ENCODE measurements at regions not wholly inside any gene's neighbourhood (a gene's known extent, or its start where the extent isn't known, plus 50 kb on each side); places are given as distances from the start of the nearest gene placed in this dataset.

DNA sequence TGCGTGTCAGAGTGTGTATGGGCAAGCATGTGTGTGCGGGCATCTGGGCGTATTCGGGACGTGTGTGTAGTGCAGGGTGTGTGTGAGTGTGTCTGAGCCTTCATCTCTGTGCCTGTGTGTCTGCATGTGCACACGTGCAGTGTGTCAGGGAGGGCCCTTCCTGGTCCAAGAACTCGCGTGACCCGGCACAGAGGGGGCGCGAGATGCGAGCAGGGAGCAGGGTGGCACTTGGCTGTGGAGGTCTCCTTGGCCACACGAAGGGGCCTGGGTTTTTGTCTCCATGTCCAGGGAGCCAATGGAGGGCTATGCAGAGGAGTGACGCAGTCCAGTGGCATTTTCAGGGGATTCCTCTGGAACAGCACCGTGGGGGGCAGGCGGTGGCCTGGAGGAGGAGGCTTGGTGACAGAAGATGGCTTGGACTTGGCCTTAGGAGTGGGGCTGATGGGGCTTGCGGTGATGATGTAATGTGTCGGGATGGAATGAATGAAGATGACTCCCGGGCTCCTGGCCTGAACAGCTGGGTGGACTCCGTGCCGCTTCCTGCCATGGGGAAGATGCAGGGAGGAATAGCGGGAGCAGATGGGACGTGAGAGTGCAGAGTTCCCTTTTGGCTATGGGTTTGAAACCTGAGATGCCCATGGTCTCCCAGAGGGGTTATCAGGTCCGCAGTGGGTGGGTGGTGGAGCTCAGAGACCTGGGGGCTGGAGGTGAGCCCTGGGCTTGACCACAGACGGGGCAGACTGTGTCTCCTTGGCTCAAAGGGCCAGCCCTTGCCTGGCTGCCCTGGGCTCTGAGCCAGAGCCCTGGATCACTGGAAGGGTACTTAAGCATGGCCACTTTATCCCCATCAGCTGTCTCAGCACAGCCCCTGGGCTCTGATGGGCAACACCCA, 208.3 kb downstream of the PHETA1 start:
- no peaks in the 10 kb centered on the region for H3K9me3 Mint-ChIP-seq

DNA sequence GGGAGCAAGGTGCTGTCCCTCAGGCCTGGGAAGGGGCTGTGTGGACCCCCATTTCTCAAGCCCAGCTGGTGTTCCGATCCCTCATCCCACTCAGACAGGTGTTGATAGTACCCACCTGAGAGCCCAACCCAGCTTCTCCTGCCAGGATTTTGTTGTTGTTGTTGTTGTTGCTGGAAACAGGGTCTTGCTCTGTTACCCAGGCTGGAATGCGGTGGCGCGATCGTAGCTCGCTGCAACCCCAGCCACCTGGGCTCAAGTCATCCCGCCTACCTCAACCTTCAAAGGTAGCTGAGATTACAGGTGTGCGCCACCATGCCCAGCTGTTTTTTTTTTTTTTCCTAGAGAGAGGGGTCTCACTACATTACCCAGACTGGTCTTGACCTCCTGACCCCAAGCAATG, 209.9 kb downstream of the PHETA1 start:
- DNase-seq (ENCODE audit: low spot score in 2 of 2) (no peak), ATAC-seq (no peak)
- Mint-ChIP-seq H3K4me1 (no peaks in the 10 kb centered on the region), H3K36me3 (no peaks in the 10 kb centered on the region), H3K9me3 (no peaks in the 10 kb centered on the region), H3K4me3 (no peak overlapping the region), H3K27ac (no peak overlapping the region)

More for the DNA sequence above, 208.3 kb downstream of the PHETA1 start:
- H3K4me1 Mint-ChIP-seq: no peaks in the 10 kb centered on the region
- H3K4me3 Mint-ChIP-seq: no peak overlapping the region
- H3K36me3 Mint-ChIP-seq: no peaks in the 10 kb centered on the region
- ATAC-seq: peak; percentile 6
- DNase-seq (ENCODE audit: low spot score in 2 of 2): no peak
- no peak overlapping the region for H3K27ac Mint-ChIP-seq

DNA sequence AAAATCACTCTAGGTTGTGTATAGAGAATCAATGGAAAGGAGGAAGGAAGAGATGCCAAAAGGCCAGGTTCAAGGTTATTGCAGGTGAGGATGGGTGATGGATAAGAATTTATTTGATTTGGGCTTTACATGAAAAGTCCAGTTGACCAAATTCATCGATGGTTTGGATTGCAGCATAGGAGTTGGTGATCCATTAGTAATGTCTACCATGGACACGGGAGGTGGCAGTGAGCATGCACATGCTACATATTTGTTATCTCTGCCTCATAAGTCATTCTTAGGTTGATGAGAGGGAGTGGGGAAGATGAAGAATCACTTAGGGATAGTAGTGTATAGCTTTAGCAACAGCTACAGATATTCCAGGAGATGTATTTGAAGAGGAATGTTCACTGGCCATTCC, 211.4 kb downstream of the PHETA1 start:
- ATAC-seq: no peak
- H3K9me3 Mint-ChIP-seq: no peaks in the 10 kb centered on the region
- no peaks in the 10 kb centered on the region for H3K4me1 Mint-ChIP-seq

DNA sequence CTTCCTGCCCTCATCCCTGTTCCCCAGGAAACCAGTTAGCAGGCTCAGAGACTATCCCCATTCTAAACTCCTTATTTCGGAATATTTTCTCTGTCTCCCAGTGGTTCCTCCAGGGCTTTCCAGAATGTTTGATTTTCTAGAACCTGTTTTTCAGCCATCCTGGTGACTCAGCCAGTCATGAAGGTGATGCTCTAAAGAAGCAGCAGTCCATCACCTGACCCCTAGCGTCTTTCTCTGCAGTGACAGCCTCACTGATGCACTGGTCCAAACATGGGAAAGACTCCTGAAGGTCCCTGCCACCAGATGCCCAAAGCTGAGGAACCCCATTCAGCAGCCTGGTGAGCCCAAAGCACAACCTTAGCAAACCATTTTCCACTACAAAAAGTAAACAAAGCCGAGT, 212.6 kb downstream of the PHETA1 start:
- Mint-ChIP-seq H3K27ac (no peak overlapping the region), H3K36me3 (no peaks in the 10 kb centered on the region), H3K4me3 (no peak overlapping the region), H3K4me1 (no peaks in the 10 kb centered on the region), H3K9me3 (no peaks in the 10 kb centered on the region)
- no peak for DNase-seq (ENCODE audit: low spot score in 2 of 2)
- ATAC-seq: no peak

More for the DNA sequence above, 211.4 kb downstream of the PHETA1 start:
- H3K27ac Mint-ChIP-seq: no peak overlapping the region
- no peak overlapping the region for H3K4me3 Mint-ChIP-seq
- no peak for DNase-seq (ENCODE audit: low spot score in 2 of 2)
- no peaks in the 10 kb centered on the region for H3K36me3 Mint-ChIP-seq

DNA sequence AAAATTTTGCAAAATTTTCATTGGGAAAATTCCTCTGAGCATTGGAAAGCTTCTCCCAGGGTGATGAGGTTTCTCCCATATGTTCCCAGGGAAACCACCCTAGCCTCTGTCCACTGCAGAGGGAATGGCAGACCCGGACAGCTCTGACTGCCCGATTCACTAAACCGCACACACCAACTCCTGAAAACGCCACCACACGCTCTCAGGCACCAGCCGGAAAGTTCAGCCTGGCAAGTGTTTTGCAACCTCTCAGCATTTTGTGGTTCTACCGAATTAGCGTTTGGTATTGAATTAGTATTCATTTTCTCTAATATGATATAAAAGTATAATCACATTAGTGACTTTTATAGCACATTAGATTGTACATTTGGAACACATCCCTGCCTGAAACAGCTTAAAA, 213.4 kb downstream of the PHETA1 start:
- H3K9me3 Mint-ChIP-seq: no peaks in the 10 kb centered on the region
- DNase-seq (ENCODE audit: low spot score in 2 of 2) (no peak), ATAC-seq (no peak)
- H3K4me3 Mint-ChIP-seq: no peak overlapping the region
- no peak overlapping the region for H3K27ac Mint-ChIP-seq
- no peaks in the 10 kb centered on the region for H3K36me3 Mint-ChIP-seq
- no peaks in the 10 kb centered on the region for H3K4me1 Mint-ChIP-seq

DNA sequence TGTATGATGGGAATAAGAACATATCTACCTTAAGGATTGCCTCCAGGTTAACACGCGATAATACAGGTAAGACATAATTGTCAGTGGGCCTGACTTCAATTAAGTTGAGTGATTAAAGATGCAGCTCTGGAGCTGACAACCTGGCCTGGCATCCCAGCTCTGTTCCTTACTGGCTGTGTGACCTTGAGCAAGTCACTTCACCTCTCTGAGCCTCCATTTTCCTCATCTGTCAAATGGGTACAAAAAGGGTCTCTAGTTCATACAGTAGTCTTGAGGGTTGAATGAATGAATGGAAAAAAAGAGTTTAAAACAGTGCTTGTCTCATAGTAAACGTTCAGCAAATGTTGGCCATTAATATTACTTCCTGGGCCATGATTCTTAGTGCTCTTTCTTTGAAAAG, 213.9 kb downstream of the PHETA1 start:
- no peaks in the 10 kb centered on the region for H3K36me3 Mint-ChIP-seq
- no peak overlapping the region for H3K4me3 Mint-ChIP-seq
- H3K9me3 Mint-ChIP-seq: no peaks in the 10 kb centered on the region
- DNase-seq (ENCODE audit: low spot score in 2 of 2): no peak
- H3K4me1 Mint-ChIP-seq: no peaks in the 10 kb centered on the region
- no peak overlapping the region for H3K27ac Mint-ChIP-seq
- ATAC-seq: no peak

DNA sequence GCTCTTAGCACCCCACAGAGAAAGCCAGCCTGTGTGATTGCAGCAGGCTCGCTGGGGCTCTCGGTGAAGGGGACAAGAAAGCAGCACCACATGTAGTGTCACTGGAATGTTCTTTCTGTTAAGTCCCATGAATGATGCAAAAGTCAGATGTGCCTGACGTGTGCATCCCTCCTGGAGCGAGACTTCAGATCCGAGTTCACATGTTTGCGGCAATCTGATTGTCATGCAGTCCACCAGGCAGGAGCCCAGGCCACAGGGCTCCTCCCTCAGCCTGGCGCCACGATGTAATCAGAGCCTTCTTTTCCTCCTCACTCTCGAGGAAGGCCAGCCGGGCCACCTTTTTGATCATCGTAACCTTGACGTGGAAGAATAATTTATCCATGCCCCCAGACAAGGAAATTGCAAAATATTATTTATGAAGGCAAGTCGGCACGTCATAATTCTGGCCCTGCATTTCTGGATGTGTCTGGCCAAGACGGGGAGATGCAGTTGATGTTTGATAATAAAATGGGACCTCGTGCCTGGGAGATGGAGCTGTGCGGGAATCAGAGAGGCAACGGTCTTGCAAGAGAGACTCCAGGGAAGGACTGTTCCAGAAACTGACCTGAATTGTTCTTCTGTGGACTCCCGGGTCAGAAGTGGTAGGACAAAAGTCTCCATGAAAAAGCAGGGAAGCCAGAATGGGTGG, 214.6 kb downstream of the PHETA1 start:
- Mint-ChIP-seq H3K9me3 (no peaks in the 10 kb centered on the region), H3K27ac (no peak overlapping the region), H3K4me3 (no peak overlapping the region), H3K36me3 (no peaks in the 10 kb centered on the region), H3K4me1 (no peaks in the 10 kb centered on the region)
- ATAC-seq: no peak
- DNase-seq (ENCODE audit: low spot score in 2 of 2): no peak

DNA sequence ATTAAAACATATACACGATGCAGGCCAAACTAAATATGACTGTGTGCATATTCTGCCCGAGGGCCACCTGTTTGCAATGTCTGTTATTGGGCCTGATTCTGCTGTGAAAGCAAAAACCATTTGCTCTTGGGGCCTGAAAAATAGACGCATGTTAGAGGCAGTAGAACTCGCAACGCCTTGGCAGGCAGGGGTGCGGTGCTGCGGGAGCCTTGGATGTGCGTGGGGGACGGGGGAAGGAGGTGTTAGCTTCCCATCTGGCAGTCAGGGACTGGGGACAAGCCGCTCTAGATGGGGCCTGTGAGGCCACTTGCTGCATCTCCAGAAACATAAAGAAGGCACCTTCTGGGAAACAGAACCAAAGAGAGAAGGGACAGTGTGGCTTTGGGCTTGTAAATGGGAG, 216.3 kb downstream of the PHETA1 start:
- H3K9me3 Mint-ChIP-seq: peaks cover 4% of the 10 kb centered on the region
- no peaks in the 10 kb centered on the region for H3K36me3 Mint-ChIP-seq
- H3K4me3 Mint-ChIP-seq: no peak overlapping the region
- ATAC-seq: no peak
- H3K27ac Mint-ChIP-seq: no peak overlapping the region
- no peak for DNase-seq (ENCODE audit: low spot score in 2 of 2)
- H3K4me1 Mint-ChIP-seq: no peaks in the 10 kb centered on the region

DNA sequence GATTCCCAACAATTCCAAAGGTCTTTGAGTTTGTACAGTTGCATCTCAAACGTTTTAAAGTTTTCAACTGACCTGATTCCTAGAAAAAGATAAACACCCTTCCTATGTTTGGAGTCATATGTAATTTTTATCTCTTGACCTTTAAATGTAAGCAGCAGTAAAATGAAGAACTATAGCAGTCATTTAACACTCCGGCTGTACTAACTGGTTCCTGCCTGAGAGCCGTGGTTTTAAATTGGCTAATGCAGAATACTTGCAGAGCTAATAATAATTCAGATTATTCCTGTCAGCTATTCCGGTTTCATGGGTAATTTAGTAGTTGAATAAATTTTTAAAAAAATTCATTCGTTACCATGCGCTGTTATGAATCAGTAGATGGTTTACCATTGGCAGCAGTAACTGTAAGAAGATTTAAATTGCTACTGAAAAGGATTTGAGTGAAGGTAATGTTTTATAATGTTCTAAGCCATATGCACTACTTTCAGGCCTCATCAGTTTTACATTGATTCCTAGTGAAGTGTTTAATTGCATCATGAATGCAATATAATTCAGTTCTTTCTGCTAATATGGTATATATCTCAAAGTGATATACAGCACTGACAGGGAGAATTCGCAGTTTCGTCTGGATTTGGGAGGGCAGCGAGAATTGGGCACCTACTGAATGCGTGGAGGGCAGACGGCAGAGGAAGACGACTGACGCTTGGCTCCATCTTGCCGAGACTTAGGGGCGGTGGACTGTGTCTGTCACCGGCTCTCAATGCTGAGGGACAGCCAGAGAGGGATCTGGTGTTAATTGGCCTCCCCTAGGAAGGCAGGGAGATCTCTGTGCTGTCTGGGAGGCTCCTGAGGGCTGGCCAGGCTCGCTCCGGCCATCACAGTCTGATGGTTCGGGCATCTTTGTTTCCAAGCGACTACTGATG, 217.7 kb downstream of the PHETA1 start:
- ATAC-seq (no peak), DNase-seq (ENCODE audit: low spot score in 2 of 2) (no peak)
- H3K9me3 Mint-ChIP-seq: peaks cover 4% of the 10 kb centered on the region
- H3K4me3 Mint-ChIP-seq: no peak overlapping the region
- no peak overlapping the region for H3K27ac Mint-ChIP-seq
- no peaks in the 10 kb centered on the region for H3K4me1 Mint-ChIP-seq
- H3K36me3 Mint-ChIP-seq: no peaks in the 10 kb centered on the region

DNA sequence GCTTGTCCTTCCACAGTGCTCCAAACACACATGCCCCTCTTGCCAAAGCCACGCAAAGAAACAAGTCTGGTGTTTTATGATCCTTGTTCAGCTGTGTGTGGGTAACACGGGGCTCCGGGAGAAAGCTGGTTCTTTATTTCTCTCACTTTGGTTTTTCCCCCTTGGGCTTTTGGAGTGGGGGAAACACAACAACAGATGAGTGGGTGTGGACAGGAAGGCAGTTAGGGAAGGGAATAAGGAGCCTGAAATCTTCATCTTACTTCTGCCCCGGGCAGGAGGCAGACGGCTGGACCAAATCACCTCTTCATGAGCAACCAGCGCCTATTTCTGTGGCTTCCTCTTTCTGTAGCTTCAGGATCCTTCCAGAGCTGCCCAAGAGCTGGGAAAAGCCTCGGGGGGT, 218.5 kb downstream of the PHETA1 start:
- no peaks in the 10 kb centered on the region for H3K36me3 Mint-ChIP-seq
- peaks cover 4% of the 10 kb centered on the region for H3K9me3 Mint-ChIP-seq
- DNase-seq (ENCODE audit: low spot score in 2 of 2) (no peak), ATAC-seq (no peak)
- H3K27ac Mint-ChIP-seq: no peak overlapping the region
- no peak overlapping the region for H3K4me3 Mint-ChIP-seq
- no peaks in the 10 kb centered on the region for H3K4me1 Mint-ChIP-seq

DNA sequence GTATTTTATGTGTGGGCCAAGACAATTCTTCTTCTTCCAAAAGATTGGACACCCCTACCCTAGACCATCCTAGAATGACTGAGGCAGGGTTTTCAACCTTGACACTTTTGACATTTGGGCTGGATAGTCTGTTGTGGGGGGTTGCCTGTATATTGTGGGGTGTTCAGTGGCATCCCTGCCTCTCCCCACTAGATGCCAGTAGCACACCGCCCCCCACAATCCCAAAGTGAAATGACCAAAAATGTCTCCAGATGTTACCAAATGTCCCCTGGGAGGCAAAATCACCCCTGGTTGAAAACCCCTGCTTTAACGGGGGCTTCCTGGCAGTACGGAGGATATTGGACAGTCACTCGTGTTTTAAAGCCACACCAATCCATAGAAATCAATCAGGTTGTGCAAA, 219.6 kb downstream of the PHETA1 start:
- Mint-ChIP-seq H3K36me3 (no peaks in the 10 kb centered on the region), H3K4me3 (no peak overlapping the region), H3K9me3 (peaks cover 4% of the 10 kb centered on the region), H3K27ac (no peak overlapping the region), H3K4me1 (no peaks in the 10 kb centered on the region)
- no peak for DNase-seq (ENCODE audit: low spot score in 2 of 2)
- ATAC-seq: no peak

DNA sequence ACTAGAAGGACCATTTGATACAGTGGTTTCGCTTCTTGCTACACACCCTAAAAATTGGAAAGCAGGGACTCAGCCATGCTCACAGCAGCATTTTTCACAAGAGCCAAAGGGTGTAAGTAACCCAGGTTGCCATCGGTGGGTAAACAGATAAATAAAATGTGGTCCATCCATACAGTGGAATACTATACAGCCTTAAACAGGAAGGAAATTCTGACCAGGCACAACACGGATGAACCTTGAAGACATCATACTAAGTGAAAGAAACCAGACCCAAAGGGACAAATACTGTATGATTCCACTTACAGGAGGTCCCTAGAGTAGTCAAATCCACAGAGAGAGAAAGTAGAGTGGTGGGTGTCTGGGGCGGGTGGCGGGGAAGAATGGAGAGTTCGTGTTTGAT, 220.9 kb downstream of the PHETA1 start:
- no peak for DNase-seq (ENCODE audit: low spot score in 2 of 2)
- H3K36me3 Mint-ChIP-seq: no peaks in the 10 kb centered on the region
- H3K4me3 Mint-ChIP-seq: no peak overlapping the region
- no peak overlapping the region for H3K27ac Mint-ChIP-seq
- no peaks in the 10 kb centered on the region for H3K4me1 Mint-ChIP-seq
- H3K9me3 Mint-ChIP-seq: peaks cover 4% of the 10 kb centered on the region
- no peak for ATAC-seq

DNA sequence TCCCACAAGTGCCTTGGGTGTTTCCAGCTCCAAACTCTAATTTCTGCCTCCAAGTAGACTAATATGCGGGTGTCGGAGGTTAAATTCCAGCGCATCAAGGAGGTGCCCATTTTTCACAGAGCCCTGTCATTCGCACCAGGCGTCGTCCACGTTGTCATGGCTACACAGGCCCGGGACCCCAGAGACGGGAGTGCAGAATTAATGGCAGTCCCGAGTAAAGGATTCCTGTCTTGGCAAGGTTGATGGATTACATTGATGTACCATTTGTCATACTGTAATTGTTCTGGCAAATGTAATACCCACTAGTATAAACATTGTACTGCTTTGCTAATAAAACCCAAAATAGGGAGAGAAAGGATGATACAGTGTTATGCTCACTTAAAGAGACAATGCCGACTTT, 222.9 kb upstream of the MYL2 start:
- DNase-seq (ENCODE audit: low spot score in 2 of 2): no peak
- no peak overlapping the region for H3K4me3 Mint-ChIP-seq
- H3K4me1 Mint-ChIP-seq: no peaks in the 10 kb centered on the region
- peaks cover 4% of the 10 kb centered on the region for H3K9me3 Mint-ChIP-seq
- no peak overlapping the region for H3K27ac Mint-ChIP-seq
- no peaks in the 10 kb centered on the region for H3K36me3 Mint-ChIP-seq
- ATAC-seq: no peak

DNA sequence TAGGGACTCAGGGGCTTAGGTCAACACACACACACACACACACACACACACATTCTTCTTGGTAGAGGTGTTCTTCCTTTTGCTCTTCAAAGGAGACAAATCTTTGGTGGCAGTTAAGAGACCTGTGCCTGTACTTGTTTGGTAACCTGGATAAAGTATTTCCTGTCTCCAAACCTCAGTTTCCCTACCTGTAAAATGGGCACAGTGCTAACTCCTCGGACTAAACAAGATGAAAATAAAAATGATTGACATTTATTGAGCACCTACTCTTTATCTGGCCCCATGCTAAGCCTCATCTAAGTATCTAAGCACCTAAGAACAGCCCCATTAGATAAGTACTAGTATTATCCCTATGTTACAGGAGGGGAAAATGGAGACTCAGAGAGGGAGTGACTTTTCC, 220.8 kb upstream of the MYL2 start:
- H3K9me3 Mint-ChIP-seq: no peaks in the 10 kb centered on the region
- no peak for DNase-seq (ENCODE audit: low spot score in 2 of 2)
- no peaks in the 10 kb centered on the region for H3K4me1 Mint-ChIP-seq
- no peak overlapping the region for H3K27ac Mint-ChIP-seq
- no peak for ATAC-seq
- H3K4me3 Mint-ChIP-seq: no peak overlapping the region
- no peaks in the 10 kb centered on the region for H3K36me3 Mint-ChIP-seq

DNA sequence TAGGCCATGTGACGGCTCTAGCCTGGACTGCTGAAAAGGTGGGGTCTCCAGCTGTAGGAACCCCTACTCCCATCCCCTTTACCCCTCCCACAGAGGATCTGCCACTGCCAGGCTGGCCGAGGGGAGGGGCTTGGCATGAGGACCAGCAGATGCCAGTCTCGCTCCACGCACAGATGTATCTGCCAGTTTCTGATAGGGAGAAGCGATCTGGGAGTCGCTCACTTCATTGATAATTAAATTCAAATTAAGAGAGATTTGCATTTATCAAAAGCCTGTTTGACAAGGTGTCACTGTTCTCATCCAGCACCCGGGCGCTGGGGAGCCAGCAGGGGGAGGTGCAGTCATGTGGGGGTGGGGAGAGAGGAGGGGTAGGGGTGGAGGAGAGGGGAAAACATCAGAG, 217.6 kb upstream of the MYL2 start:
- no peaks in the 10 kb centered on the region for H3K9me3 Mint-ChIP-seq

More for the DNA sequence above, 217.6 kb upstream of the MYL2 start:
- no peaks in the 10 kb centered on the region for H3K36me3 Mint-ChIP-seq
- H3K4me1 Mint-ChIP-seq: no peaks in the 10 kb centered on the region
- DNase-seq (ENCODE audit: low spot score in 2 of 2) (no peak), ATAC-seq (no peak)
- no peak overlapping the region for H3K4me3 Mint-ChIP-seq
- no peak overlapping the region for H3K27ac Mint-ChIP-seq
